GM12865 (cell line): ENCODE measurements at regions not wholly inside any gene's neighbourhood (a gene's known extent, or its start where the extent isn't known, plus 50 kb on each side); places are given as distances from the start of the nearest gene placed in this dataset.
A peak's percentile ranks its signal among the peaks of the same experiment; 100 is the strongest.

Experiments used
- DNase-seq: peaks from one replicate; pipeline ENCODE4 v3.0.0; 2010; ENCODE audit warnings: low read depth
- H3K4me3 ChIP-seq: 2 replicates; pipeline ENCODE4 v1.5.1; 2011; ENCODE audit warnings: mild to moderate bottlenecking, low read depth, low read length, control low read depth
- TF ChIP-seq, protein P1 (sequence below): IDR thresholded peaks from 2 replicates; pipeline ENCODE4 v1.5.1; 2011; ENCODE audit warnings: low read length, control low read depth, low read depth, inconsistent platforms; ENCODE audit not compliant: insufficient read depth; ENCODE audit errors: missing control alignments

DNA sequence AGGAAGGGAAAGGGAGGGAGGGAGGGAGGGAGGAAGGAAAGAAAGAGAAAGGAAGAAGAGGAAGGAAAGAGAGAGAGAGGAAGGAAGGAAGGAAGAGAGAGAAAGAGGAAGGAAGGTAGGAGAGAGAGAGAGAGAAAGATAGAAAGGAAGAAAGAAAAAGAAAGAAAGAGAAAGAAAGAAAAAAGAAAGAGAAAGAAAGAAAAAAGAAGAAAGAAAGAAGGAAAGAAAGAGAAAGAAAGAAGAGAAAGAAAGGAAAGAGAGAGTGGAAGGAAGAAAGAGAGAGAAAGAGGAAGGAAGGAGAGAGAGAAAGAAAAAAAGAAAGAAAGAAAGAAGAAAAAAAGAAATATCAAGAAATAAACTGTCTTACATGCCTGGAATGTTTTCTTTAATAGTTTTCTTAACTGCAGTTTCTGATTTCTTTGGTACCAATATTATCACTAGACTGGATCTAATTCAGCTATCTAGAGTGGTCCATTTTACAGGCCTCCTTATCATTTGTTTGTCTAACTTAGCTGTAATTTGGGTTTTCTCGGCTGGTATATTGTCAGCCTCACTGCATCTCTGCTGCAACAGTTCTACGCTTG lies 59.6 kb upstream of the MBOAT2 start:
- H3K4me3 ChIP-seq, result no peak overlapping the region
- TF ChIP-seq, protein P1, sequence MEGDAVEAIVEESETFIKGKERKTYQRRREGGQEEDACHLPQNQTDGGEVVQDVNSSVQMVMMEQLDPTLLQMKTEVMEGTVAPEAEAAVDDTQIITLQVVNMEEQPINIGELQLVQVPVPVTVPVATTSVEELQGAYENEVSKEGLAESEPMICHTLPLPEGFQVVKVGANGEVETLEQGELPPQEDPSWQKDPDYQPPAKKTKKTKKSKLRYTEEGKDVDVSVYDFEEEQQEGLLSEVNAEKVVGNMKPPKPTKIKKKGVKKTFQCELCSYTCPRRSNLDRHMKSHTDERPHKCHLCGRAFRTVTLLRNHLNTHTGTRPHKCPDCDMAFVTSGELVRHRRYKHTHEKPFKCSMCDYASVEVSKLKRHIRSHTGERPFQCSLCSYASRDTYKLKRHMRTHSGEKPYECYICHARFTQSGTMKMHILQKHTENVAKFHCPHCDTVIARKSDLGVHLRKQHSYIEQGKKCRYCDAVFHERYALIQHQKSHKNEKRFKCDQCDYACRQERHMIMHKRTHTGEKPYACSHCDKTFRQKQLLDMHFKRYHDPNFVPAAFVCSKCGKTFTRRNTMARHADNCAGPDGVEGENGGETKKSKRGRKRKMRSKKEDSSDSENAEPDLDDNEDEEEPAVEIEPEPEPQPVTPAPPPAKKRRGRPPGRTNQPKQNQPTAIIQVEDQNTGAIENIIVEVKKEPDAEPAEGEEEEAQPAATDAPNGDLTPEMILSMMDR, result no peak
- DNase-seq, result no peak

DNA sequence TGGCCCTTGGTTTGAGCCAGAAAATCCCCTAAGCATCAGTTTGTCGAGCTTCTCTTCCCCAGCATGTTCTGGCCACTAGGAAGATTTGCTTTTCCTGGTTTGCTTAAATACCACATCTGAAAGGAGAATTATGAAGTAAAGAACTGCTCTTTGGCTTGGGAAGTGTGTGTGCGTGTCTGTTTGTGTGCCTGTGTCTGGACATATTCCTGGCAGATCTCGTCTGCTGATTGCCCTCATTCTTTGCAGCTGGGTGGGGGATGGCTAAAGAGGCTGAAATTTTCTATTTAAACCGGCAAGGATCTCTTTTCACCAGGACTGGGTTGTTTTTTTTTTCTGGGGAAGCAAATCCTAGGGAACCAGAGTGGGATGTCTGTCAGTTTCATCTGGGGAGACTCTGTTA lies 57.3 kb upstream of the MBOAT2 start:
- TF ChIP-seq, protein P1, result no peak
- no peak overlapping the region for H3K4me3 ChIP-seq
- no peak for DNase-seq

DNA sequence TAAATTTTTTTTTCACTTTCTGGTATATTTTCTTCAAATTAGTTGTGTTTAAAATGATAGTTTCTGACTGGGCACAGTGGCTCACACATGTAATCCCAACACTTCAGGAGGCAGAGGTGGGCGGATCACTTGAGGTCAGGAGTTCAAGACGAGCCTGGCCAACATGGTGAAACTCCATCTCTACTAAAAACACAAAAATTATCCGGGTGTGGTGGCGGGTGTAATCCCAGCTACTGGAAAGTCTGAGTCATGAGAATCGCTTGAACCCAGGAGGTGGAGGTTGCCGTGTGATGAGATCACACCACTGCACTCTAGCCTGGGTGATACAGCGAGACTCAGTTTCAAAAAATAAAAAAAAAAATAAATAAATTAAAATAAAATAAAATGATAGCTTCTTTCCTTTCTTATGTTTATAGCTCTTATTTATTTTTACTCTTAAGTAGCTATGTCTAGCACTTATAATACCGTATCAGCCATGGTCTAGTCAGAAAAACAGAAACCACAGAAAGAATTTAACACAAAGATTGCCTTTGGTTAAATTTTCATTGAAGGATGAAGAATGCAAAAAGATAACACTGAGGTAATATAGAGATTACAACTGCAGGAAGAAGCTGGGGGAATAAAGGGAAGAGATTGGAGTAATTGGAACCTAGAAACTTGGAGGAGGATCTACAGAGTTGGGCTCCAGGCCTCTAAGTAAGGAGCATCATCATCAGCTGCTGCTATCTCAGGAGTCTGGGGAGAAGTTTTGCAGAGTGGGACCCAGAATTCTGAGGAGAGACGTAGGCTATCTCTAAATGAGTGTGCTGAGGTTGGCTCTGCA lies 54.7 kb upstream of the MBOAT2 start:
- no peak overlapping the region for H3K4me3 ChIP-seq
- DNase-seq, result no peak
- TF ChIP-seq, protein P1, result no peak

DNA sequence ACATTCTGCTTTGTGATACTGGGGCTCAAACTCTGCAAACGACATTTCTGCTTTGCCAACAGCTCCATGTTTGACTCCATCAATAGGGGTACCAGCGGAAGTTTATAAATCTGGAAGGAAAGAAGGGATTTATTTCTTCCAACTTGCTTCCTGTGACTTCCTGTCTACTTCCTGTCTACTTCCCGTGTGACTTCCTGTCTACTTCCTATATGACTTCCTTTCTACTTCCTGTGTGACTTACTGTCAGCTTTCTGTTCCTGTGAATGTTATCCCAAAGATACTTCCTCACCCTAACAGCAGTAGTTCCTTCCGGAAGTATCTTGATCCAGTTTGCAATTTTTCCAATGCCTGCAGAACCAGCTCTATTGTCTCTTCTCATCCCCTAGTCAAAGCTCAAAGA lies 52.0 kb upstream of the MBOAT2 start:
- H3K4me3 ChIP-seq, result no peak overlapping the region
- TF ChIP-seq, protein P1, result no peak
- no peak for DNase-seq

DNA sequence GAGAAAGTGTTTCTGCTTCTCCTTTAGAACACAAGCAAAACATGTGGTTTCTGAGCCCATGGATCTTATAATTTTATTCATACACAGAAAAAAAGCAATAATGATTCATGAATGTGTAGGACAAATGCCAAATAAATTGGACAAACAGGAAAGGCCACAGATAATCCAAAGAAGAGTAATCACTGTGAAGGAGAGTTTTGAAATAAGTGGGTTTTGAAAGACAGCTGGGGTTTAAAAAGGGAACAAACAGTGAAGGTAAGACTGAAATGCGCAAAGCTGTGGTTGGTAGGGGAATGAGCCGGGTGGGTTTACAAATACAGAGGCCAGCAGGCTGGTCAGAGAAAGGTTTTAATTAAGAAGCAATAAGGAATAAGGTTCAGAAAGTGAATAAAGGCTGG lies 50.0 kb upstream of the MBOAT2 start:
- TF ChIP-seq, protein P1, result no peak
- H3K4me3 ChIP-seq, result no peak overlapping the region
- DNase-seq, result peak; percentile 11
